SK-N-SH treated with all-trans-retinoic acid at 6 μM for 48 hours (cell line): ENCODE measurements at regions not wholly inside any gene's neighbourhood (a gene's known extent, or its start where the extent isn't known, plus 50 kb on each side); places are given as distances from the start of the nearest gene placed in this dataset.

ENCODE experiments used
- ATAC-seq: fragments of 200-7000 bp; cut with Tn5 transposase; 3 replicates; pipeline ENCODE4 v1.9.1; 2020; ENCODE audit warnings: mild to moderate bottlenecking, moderate library complexity
- ARNTL ChIP-seq: fragments of 450-650 bp; formaldehyde crosslinking; IDR thresholded peaks from 2 replicates; pipeline ENCODE4 v1.5.0; 2020; ENCODE audit warnings: low read depth, mild to moderate bottlenecking, moderate library complexity, borderline replicate concordance
- CREB5 ChIP-seq: fragments of 250-450 bp; sonication (Bioruptor Pico); IDR thresholded peaks from 2 replicates; pipeline ENCODE4 v1.5.1; 2020; ENCODE audit warnings: low read depth, mild to moderate bottlenecking, moderate library complexity
- CSRNP3 ChIP-seq: fragments of 250-450 bp; sonication (Bioruptor Pico); IDR thresholded peaks from 2 replicates; pipeline ENCODE4 v1.5.1; 2021; ENCODE audit warnings: mild to moderate bottlenecking, moderate library complexity
- ESRRG ChIP-seq: fragments of 250-450 bp; sonication (Bioruptor Pico); IDR thresholded peaks from 2 replicates; pipeline ENCODE4 v1.6.1; 2021; ENCODE audit warnings: mild to moderate bottlenecking
- GLIS3 ChIP-seq: fragments of 250-450 bp; sonication (Bioruptor Pico); IDR thresholded peaks from 2 replicates; pipeline ENCODE4 v1.5.0; 2020; ENCODE audit warnings: mild to moderate bottlenecking, moderate library complexity
- OSR1 ChIP-seq: fragments of 250-450 bp; sonication (Bioruptor Pico); IDR thresholded peaks from 2 replicates; pipeline ENCODE4 v1.8.0; 2022; ENCODE audit warnings: moderate library complexity, mild to moderate bottlenecking, inconsistent platforms
- PATZ1 ChIP-seq: fragments of 250-450 bp; sonication (Bioruptor Pico); IDR thresholded peaks from 2 replicates; pipeline ENCODE4 v1.8.0; 2020; ENCODE audit warnings: mild to moderate bottlenecking, moderate library complexity, borderline replicate concordance
- PPARA ChIP-seq: fragments of 250-450 bp; sonication (Bioruptor Pico); IDR thresholded peaks from 2 replicates; pipeline ENCODE4 v1.5.0; 2020; ENCODE audit warnings: mild to moderate bottlenecking, borderline replicate concordance
- RARB ChIP-seq: fragments of 250-450 bp; sonication (Bioruptor Pico); IDR thresholded peaks from 2 replicates; pipeline ENCODE4 v1.8.0; 2021; ENCODE audit warnings: mild to moderate bottlenecking, moderate library complexity
- SNAI2 ChIP-seq: fragments of 250-450 bp; sonication (Bioruptor Pico); IDR thresholded peaks from 2 replicates; pipeline ENCODE4 v1.5.0; 2020; ENCODE audit warnings: mild to moderate bottlenecking, moderate library complexity
- TCF4 ChIP-seq: fragments of 250-450 bp; sonication (Bioruptor Pico); IDR thresholded peaks from 2 replicates; pipeline ENCODE4 v1.8.0; 2021; ENCODE audit warnings: mild to moderate bottlenecking, moderate library complexity, borderline replicate concordance
- TOX ChIP-seq: fragments of 250-450 bp; sonication (Bioruptor Pico); IDR thresholded peaks from 2 replicates; pipeline ENCODE4 v1.8.0; 2021; ENCODE audit warnings: mild to moderate bottlenecking, moderate library complexity, borderline replicate concordance
- TSHZ2 ChIP-seq: fragments of 250-450 bp; sonication (Bioruptor Pico); IDR thresholded peaks from 2 replicates; pipeline ENCODE4 v1.5.0; 2020; ENCODE audit warnings: mild to moderate bottlenecking, moderate library complexity
- ZFP3 ChIP-seq: fragments of 250-450 bp; sonication (Bioruptor Pico); IDR thresholded peaks from 2 replicates; pipeline ENCODE4 v1.5.0; 2020; ENCODE audit warnings: mild to moderate bottlenecking, moderate library complexity
- ZFP30 ChIP-seq: fragments of 450-650 bp; formaldehyde crosslinking; IDR thresholded peaks from 2 replicates; pipeline ENCODE4 v1.5.0; 2022; ENCODE audit warnings: mild to moderate bottlenecking, moderate library complexity

GRCh38 chr14:62597143-62597542, 448.1 kb downstream of the KCNH5 start (continued):
- TF ChIP-seq CSRNP3 (CRISPR knock-in tag), result no peak
- no peak for TF ChIP-seq ESRRG (CRISPR knock-in tag)
- TF ChIP-seq, all 23 proteins: peak for 0

- no peak for TF ChIP-seq PATZ1 (CRISPR knock-in tag)
- TF ChIP-seq GLIS3 (CRISPR knock-in tag), result no peak
- TF ChIP-seq CREB5 (CRISPR knock-in tag), result no peak
- TF ChIP-seq ARNTL, result no peak
- TF ChIP-seq RARB, result no peak
- no peak for TF ChIP-seq TCF4 (CRISPR knock-in tag)
- no peak for TF ChIP-seq SNAI2 (CRISPR knock-in tag)
- TF ChIP-seq ZFP30 (CRISPR knock-in tag), result no peak
- no peak for TF ChIP-seq TSHZ2 (CRISPR knock-in tag)
- TF ChIP-seq, all 23 proteins: peak for 0
- no peak for ATAC-seq
Measured at GRCh38 chr14:62599616-62600385, 445.5 kb downstream of the KCNH5 start.

GRCh38 chr14:62602712-62603111, 442.5 kb downstream of the KCNH5 start:
- no peak for ATAC-seq
- no peak for TF ChIP-seq ZFP3 (CRISPR knock-in tag)
- TF ChIP-seq TSHZ2 (CRISPR knock-in tag), result no peak
- TF ChIP-seq ZFP30 (CRISPR knock-in tag), result no peak
- no peak for TF ChIP-seq ARNTL
- no peak for TF ChIP-seq TOX (CRISPR knock-in tag)
- no peak for TF ChIP-seq GLIS3 (CRISPR knock-in tag)
- no peak for TF ChIP-seq PPARA (CRISPR knock-in tag)
- no peak for TF ChIP-seq PATZ1 (CRISPR knock-in tag)
- TF ChIP-seq OSR1 (CRISPR knock-in tag), result no peak
